Natural killer cell (primary cell): ENCODE measurements at regions not wholly inside any gene's neighbourhood (a gene's known extent, or its start where the extent isn't known, plus 50 kb on each side); places are given as distances from the start of the nearest gene placed in this dataset.

Source experiments
- ATAC-seq, 3 donors: fragments of 150-1000 bp in 2 of 3; fragments of 200-7000 bp in 1 of 3; cut with Tn5 transposase; 1 replicate in 1 of 3; 2 replicates in 2 of 3; pipeline ENCODE4 v1.10.0; 2021; ENCODE audit warnings: mild to moderate bottlenecking in 2 of 3, moderate library complexity in 2 of 3
- DNase-seq, 2 donors: peaks; one replicate each; pipeline versions ENCODE4 v3.0.0 to v3.0.0-alpha.2; 2013 to 2021; ENCODE audit warnings: mixed read lengths in 1 of 2
- H3K27ac ChIP-seq: one replicate; pipeline ENCODE4 v1.5.1; 2013; ENCODE audit warnings: mild to moderate bottlenecking, low read length
- H3K27me3 ChIP-seq: one replicate; pipeline ENCODE4 v1.6.1; 2013; ENCODE audit warnings: low read length; ENCODE audit not compliant: control insufficient read depth, insufficient read depth
- H3K36me3 ChIP-seq: one replicate; pipeline ENCODE4 v1.6.1; 2013; ENCODE audit warnings: low read length; ENCODE audit not compliant: control insufficient read depth, insufficient read depth
- H3K4me1 ChIP-seq: one replicate; pipeline ENCODE4 v1.6.1; 2013; ENCODE audit warnings: low read length; ENCODE audit not compliant: control insufficient read depth, insufficient read depth
- H3K4me3 ChIP-seq: one replicate; pipeline ENCODE4 v1.5.1; 2013; ENCODE audit warnings: low read length
- H3K9me3 ChIP-seq: one replicate; pipeline ENCODE4 v1.6.1; 2013; ENCODE audit warnings: low read length; ENCODE audit not compliant: control insufficient read depth, insufficient read depth
- H3K27ac Mint-ChIP-seq, 2 donors: one replicate each; pipeline ENCODE4 v1.8.0; 2022; ENCODE audit warnings: mild to moderate bottlenecking in 2 of 2, mixed read lengths in 2 of 2, moderate library complexity in 1 of 2
- H3K27me3 Mint-ChIP-seq, 2 donors: one replicate each; pipeline ENCODE4 v1.8.0; 2022; ENCODE audit warnings: low read depth in 2 of 2, mixed read lengths in 2 of 2
- H3K36me3 Mint-ChIP-seq: one replicate; pipeline ENCODE4 v1.8.0; 2022; ENCODE audit warnings: mixed read lengths
- H3K4me1 Mint-ChIP-seq, 2 donors: one replicate each; pipeline ENCODE4 v1.8.0; 2022; ENCODE audit warnings: mixed read lengths in 2 of 2
- H3K4me3 Mint-ChIP-seq: one replicate; pipeline ENCODE4 v1.8.0; 2022; ENCODE audit warnings: mild to moderate bottlenecking, moderate library complexity, mixed read lengths
- H3K9me3 Mint-ChIP-seq, 2 donors: one replicate each; pipeline ENCODE4 v1.8.0; 2022; ENCODE audit warnings: mixed read lengths in 2 of 2
- WGBS: methylation state at CpG from one replicate; pipeline ENCODE4 v1.1.7; 2013; ENCODE audit warnings: missing lambda C conversion rate; ENCODE audit not compliant: insufficient coverage; 5-methylcytosine and 5-hydroxymethylcytosine counted together
- intact Hi-C: fragments of 100-400 bp; cut with micrococcal nuclease; formaldehyde crosslinking; loops from one replicate; pipeline ENCODE4 v1.14.2; 2022
- TF ChIP-seq, protein P1 (sequence below): fragments of 200-600 bp; IDR thresholded peaks from one replicate; pipeline ENCODE4 v1.8.0; 2022; ENCODE audit warnings: antibody characterized with exemption

GRCh38 chr3:157861076-157861765, 245.0 kb downstream of the SHOX2 start:
- 80% methylated on average over 4 of the region's 4 CpGs for WGBS
- Mint-ChIP-seq H3K36me3 (no peaks in the 10 kb centered on the region), H3K4me3 (no peak overlapping the region), H3K4me1 (no peaks in the 10 kb centered on the region), H3K27ac (no peak overlapping the region), H3K9me3 (peaks cover 0 to 6% of the 10 kb centered on the region in 2 donors), H3K27me3 (no peaks in the 10 kb centered on the region)
- intact Hi-C loops: no loop called here
- no peak for ATAC-seq
- no peaks in the 10 kb centered on the region for H3K9me3 ChIP-seq
- no peak for DNase-seq
- no peak overlapping the region for H3K27ac ChIP-seq
- no peaks in the 10 kb centered on the region for H3K27me3 ChIP-seq
- no peak overlapping the region for H3K4me3 ChIP-seq
- H3K4me1 ChIP-seq: no peaks in the 10 kb centered on the region
- TF ChIP-seq, protein P1, sequence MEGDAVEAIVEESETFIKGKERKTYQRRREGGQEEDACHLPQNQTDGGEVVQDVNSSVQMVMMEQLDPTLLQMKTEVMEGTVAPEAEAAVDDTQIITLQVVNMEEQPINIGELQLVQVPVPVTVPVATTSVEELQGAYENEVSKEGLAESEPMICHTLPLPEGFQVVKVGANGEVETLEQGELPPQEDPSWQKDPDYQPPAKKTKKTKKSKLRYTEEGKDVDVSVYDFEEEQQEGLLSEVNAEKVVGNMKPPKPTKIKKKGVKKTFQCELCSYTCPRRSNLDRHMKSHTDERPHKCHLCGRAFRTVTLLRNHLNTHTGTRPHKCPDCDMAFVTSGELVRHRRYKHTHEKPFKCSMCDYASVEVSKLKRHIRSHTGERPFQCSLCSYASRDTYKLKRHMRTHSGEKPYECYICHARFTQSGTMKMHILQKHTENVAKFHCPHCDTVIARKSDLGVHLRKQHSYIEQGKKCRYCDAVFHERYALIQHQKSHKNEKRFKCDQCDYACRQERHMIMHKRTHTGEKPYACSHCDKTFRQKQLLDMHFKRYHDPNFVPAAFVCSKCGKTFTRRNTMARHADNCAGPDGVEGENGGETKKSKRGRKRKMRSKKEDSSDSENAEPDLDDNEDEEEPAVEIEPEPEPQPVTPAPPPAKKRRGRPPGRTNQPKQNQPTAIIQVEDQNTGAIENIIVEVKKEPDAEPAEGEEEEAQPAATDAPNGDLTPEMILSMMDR: no peak
- H3K36me3 ChIP-seq: no peaks in the 10 kb centered on the region

GRCh38 chr3:157859541-157859940, 246.7 kb downstream of the SHOX2 start:
- no peak overlapping the region for H3K27ac ChIP-seq
- Mint-ChIP-seq H3K27ac (no peak overlapping the region), H3K36me3 (no peaks in the 10 kb centered on the region), H3K27me3 (no peaks in the 10 kb centered on the region), H3K9me3 (peaks cover 0 to 6% of the 10 kb centered on the region in 2 donors), H3K4me3 (no peak overlapping the region), H3K4me1 (no peaks in the 10 kb centered on the region)
- intact Hi-C loops: no loop called here
- no peaks in the 10 kb centered on the region for H3K4me1 ChIP-seq
- H3K27me3 ChIP-seq: no peaks in the 10 kb centered on the region
- no peaks in the 10 kb centered on the region for H3K36me3 ChIP-seq
- TF ChIP-seq, protein P1: no peak
- H3K4me3 ChIP-seq: no peak overlapping the region
- no peaks in the 10 kb centered on the region for H3K9me3 ChIP-seq
- ATAC-seq (no peak), DNase-seq (no peak)
- 69% methylated on average over 2 of the region's 2 CpGs for WGBS

GRCh38 chr3:157858821-157859220, 247.4 kb downstream of the SHOX2 start:
- intact Hi-C loops: no loop called here
- DNase-seq (no peak), ATAC-seq (no peak)
- no peak overlapping the region for H3K27ac Mint-ChIP-seq
- Histone ChIP-seq H3K27ac (no peak overlapping the region), H3K4me3 (no peak overlapping the region), H3K9me3 (no peaks in the 10 kb centered on the region), H3K27me3 (no peaks in the 10 kb centered on the region), H3K36me3 (no peaks in the 10 kb centered on the region), H3K4me1 (no peaks in the 10 kb centered on the region)
- H3K4me1 Mint-ChIP-seq: no peaks in the 10 kb centered on the region
- no peaks in the 10 kb centered on the region for H3K27me3 Mint-ChIP-seq
- H3K36me3 Mint-ChIP-seq: no peaks in the 10 kb centered on the region
- no peak overlapping the region for H3K4me3 Mint-ChIP-seq
- peaks cover 0 to 6% of the 10 kb centered on the region in 2 donors for H3K9me3 Mint-ChIP-seq
- WGBS: 83% methylated on average over 1 of the region's 1 CpG
- TF ChIP-seq, protein P1: no peak

GRCh38 chr3:157857440-157857839, 248.8 kb downstream of the SHOX2 start:
- Histone ChIP-seq H3K27ac (no peak overlapping the region), H3K4me1 (no peaks in the 10 kb centered on the region), H3K36me3 (no peaks in the 10 kb centered on the region), H3K9me3 (no peaks in the 10 kb centered on the region), H3K4me3 (no peak overlapping the region), H3K27me3 (no peaks in the 10 kb centered on the region)
- TF ChIP-seq, protein P1: no peak
- intact Hi-C loops: no loop called here
- peaks cover 0 to 10% of the 10 kb centered on the region in 2 donors for H3K9me3 Mint-ChIP-seq
- no peak overlapping the region for H3K27ac Mint-ChIP-seq
- no peaks in the 10 kb centered on the region for H3K27me3 Mint-ChIP-seq
- no peaks in the 10 kb centered on the region for H3K36me3 Mint-ChIP-seq
- DNase-seq: no peak
- H3K4me3 Mint-ChIP-seq: no peak overlapping the region
- no peak for ATAC-seq
- WGBS: 61% methylated on average over 5 of the region's 5 CpGs
- H3K4me1 Mint-ChIP-seq: no peaks in the 10 kb centered on the region
